Neutrophil (primary cell): ENCODE measurements at regions not wholly inside any gene's neighbourhood (a gene's known extent, or its start where the extent isn't known, plus 50 kb on each side); places are given as distances from the start of the nearest gene placed in this dataset.

Experiments used
- H3K27ac ChIP-seq: fragments of 200-600 bp; sonication (generic); 2 replicates; pipeline ENCODE4 v1.5.1; 2016; ENCODE audit warnings: mild to moderate bottlenecking, moderate library complexity
- H3K27me3 ChIP-seq: fragments of 200-600 bp; sonication (generic); 2 replicates; pipeline ENCODE4 v1.6.0; 2016; ENCODE audit warnings: mild to moderate bottlenecking
- H3K36me3 ChIP-seq: fragments of 200-600 bp; sonication (generic); 2 replicates; pipeline ENCODE4 v1.5.1; 2017
- H3K4me1 ChIP-seq, 2 experiments: fragments of 200-600 bp in 1 of 2; sonication (generic) in 1 of 2; 1 replicate in 1 of 2; 2 replicates in 1 of 2; pipeline versions ENCODE4 v1.5.1 to v1.6.1; 2013 to 2016; ENCODE audit warnings: low read depth in 1 of 2, low read length in 1 of 2, mild to moderate bottlenecking in 1 of 2, moderate library complexity in 1 of 2; ENCODE audit not compliant: control insufficient read depth in 1 of 2, insufficient read depth in 1 of 2
- H3K4me3 ChIP-seq, 2 experiments: fragments of 200-600 bp in 1 of 2; sonication (generic) in 1 of 2; 1 replicate in 1 of 2; 2 replicates in 1 of 2; pipeline ENCODE4 v1.5.1; 2013 to 2016; ENCODE audit warnings: low read depth in 1 of 2, low read length in 1 of 2, mild to moderate bottlenecking in 1 of 2, moderate library complexity in 1 of 2
- H3K9me3 ChIP-seq: fragments of 200-600 bp; sonication (generic); 2 replicates; pipeline ENCODE4 v1.5.1; 2016
- CTCF ChIP-seq: fragments of 200-600 bp; sonication (generic); IDR thresholded peaks from 2 replicates; pipeline ENCODE4 v1.5.1; 2016; ENCODE audit warnings: antibody characterized with exemption

DNA sequence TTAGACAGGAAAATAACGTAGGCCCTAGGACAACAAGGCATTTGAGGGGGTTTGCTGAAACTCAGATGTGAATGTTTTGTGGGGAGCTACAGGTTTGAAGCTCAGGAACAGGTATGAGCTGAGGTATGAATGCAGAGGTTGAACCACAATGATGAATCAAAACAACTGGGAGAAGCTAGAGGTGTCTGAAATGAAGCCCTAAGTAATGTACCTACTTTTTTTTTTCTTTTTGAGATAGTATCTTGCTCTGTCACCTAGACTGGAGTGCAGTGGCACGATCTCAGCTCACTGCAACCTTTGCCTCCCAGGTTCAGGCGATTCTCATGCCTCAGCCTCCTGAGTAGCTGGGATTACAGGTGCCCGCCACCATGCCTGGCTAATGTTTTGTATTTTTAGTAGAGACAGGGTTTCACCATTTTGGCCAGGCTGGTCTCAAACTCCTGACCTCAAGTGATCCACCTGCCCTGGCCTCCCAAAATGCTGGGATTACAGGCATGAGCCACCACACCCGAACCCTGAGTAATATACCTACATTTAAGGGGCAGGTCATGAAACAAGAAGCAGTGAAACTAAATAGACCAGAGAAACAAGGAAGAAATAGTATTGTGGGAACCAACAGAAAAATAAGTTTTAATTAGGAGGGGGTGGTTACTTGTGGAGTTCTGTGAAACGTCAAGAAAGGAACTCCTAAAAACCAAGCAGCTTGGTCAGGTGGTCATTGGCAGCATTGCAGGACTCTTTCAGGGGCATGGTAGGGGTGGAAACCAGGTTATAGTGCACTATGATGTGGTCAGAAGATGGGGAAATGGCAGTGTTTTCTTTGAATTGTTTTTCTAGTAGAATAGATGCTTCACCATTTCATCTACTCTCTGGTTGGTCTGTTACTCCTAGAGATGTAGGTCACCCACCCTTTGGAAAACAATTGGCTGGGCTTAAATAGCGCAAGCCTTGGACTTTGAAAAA is 138.1 kb downstream of the CD164 start:
- Histone ChIP-seq H3K4me1 (peaks cover 41 to 51% of the 10 kb centered on the region in 2 experiments), H3K4me3 (no peak overlapping the region), H3K27me3 (no peaks in the 10 kb centered on the region), H3K27ac (peak overlapping the region; percentile 41), H3K36me3 (no peaks in the 10 kb centered on the region), H3K9me3 (no peaks in the 10 kb centered on the region)
- no peak for TF ChIP-seq CTCF

DNA sequence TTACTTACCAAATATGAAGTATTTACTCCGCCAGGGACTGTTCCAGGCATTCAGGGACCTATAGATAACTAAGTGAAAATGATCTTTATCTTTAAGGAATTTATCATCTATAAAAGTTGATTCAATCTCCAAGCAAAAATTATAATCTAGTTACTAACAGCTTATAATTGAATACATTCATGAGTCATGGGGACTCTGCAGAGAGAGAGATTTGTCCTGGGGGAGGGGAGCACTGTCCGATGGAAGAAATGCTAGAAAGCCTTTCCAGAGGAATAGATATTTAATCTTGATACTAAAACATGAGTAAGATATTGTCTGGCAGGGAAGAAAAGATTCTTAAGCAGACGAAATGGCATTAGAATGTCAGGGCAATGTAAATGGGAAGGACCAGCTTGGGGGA is 139.3 kb downstream of the CD164 start:
- Histone ChIP-seq H3K27me3 (no peaks in the 10 kb centered on the region), H3K4me3 (no peak overlapping the region), H3K9me3 (no peaks in the 10 kb centered on the region), H3K36me3 (no peaks in the 10 kb centered on the region), H3K4me1 (peaks cover 54 to 63% of the 10 kb centered on the region in 2 experiments), H3K27ac (peak overlapping the region; percentile 41)
- TF ChIP-seq CTCF, result no peak

DNA sequence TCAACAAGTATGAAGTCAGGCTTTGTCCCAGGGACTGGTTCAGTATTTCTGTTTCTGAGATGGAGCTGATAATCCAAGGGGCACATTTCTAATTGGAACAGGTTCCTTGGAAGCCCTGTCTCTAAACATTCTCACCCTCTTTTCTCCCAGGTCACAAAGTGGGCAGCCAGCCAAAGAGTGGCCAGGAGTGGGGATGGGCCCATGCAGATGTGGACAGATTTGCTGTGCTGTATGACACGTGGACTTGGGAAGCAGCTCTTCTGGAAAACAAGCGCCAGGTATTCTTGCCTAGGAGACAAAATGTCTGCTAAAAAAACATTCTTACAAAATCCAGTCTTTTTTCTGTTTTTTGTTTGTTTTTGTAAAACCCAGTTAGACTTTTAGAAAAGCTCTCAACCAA is 140.2 kb downstream of the CD164 start:
- no peak overlapping the region for H3K4me3 ChIP-seq
- TF ChIP-seq CTCF, result no peak
- peaks cover 62 to 72% of the 10 kb centered on the region in 2 experiments for H3K4me1 ChIP-seq
- H3K9me3 ChIP-seq, result no peaks in the 10 kb centered on the region
- no peaks in the 10 kb centered on the region for H3K36me3 ChIP-seq
- H3K27ac ChIP-seq, result peak overlapping the region; percentile 70
- H3K27me3 ChIP-seq, result no peaks in the 10 kb centered on the region

DNA sequence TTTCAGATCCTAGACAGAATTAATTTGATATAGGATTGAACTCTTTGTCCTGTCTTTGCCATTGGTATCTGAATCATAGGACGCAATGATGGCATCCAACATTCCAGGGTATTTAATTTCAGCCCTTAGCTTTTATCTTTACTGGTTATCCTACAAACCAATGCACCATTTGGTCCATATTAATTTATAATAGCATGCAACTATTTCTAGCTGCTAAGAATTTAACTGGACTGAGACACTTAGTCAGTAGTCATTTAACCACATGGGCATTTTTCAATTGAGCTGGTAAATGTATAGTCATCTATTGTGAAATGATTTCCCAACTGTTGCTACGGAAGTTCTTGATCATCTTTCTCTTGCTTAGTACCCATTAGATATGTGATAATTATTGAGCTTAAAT is 141.1 kb downstream of the CD164 start:
- TF ChIP-seq CTCF, result no peak
- Histone ChIP-seq H3K9me3 (no peaks in the 10 kb centered on the region), H3K27ac (peak overlapping the region; percentile 70), H3K36me3 (no peaks in the 10 kb centered on the region), H3K4me1 (peaks cover 70 to 80% of the 10 kb centered on the region in 2 experiments), H3K4me3 (no peak overlapping the region), H3K27me3 (no peaks in the 10 kb centered on the region)

GRCh38 chr6:109240370-109241084 is 141.7 kb downstream of the CD164 start:
- no peak for TF ChIP-seq CTCF
- Histone ChIP-seq H3K27me3 (no peaks in the 10 kb centered on the region), H3K9me3 (no peaks in the 10 kb centered on the region), H3K36me3 (no peaks in the 10 kb centered on the region), H3K4me3 (no peak overlapping the region), H3K27ac (peak overlapping the region; percentile 70), H3K4me1 (peaks cover 70 to 80% of the 10 kb centered on the region in 2 experiments)
